GM12864 (cell line): ENCODE measurements at regions not wholly inside any gene's neighbourhood (a gene's known extent, or its start where the extent isn't known, plus 50 kb on each side); places are given as distances from the start of the nearest gene placed in this dataset.

Source experiments
- DNase-seq: peaks from one replicate; pipeline ENCODE4 v3.0.0-alpha.2; 2011; ENCODE audit warnings: low read depth
- H3K4me3 ChIP-seq: 2 replicates; pipeline ENCODE4 v1.5.1; 2011; ENCODE audit warnings: mild to moderate bottlenecking, low read depth, low read length, control low read depth
- TF ChIP-seq, protein P1 (sequence below): IDR thresholded peaks from 2 replicates; pipeline ENCODE4 v1.5.1; 2011; ENCODE audit warnings: low read depth, mild to moderate bottlenecking, moderate library complexity, low read length, control low read depth, inconsistent platforms; ENCODE audit errors: missing control alignments

DNA sequence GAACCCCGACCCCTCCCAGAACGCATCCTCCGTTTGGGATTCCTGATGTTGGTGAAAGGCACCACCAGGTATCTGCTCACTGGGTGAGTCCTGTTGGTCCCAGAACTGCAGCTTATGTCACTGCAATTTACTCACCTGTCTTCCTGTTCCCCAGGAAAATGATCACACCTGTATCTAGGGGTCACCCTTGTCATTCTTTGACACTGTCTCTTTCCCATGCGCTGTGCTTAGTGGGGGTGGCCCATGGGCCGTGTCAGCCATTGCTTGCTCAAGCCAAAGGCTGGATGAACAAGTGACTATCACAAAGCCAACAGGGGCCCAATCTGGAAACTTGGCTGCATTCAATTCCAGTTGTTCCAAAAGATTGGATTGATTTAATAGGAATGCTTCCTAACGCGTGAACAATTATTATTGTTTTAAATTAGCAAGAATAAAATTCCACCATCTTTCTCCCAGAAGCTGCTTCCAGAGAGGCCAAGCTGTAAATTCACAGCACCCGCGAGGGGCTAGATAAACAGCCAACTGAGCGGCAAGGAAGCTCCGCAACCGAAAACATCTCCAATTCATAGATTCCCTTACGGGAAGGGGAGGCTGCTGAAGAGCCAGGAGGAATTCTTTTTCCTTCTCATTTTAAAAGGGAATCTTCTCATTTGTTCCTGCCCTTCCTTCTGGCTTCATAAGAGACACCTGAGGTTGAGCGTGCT lies 134.8 kb upstream of the ZMIZ1 start:
- H3K4me3 ChIP-seq, result no peak overlapping the region
- TF ChIP-seq, protein P1, sequence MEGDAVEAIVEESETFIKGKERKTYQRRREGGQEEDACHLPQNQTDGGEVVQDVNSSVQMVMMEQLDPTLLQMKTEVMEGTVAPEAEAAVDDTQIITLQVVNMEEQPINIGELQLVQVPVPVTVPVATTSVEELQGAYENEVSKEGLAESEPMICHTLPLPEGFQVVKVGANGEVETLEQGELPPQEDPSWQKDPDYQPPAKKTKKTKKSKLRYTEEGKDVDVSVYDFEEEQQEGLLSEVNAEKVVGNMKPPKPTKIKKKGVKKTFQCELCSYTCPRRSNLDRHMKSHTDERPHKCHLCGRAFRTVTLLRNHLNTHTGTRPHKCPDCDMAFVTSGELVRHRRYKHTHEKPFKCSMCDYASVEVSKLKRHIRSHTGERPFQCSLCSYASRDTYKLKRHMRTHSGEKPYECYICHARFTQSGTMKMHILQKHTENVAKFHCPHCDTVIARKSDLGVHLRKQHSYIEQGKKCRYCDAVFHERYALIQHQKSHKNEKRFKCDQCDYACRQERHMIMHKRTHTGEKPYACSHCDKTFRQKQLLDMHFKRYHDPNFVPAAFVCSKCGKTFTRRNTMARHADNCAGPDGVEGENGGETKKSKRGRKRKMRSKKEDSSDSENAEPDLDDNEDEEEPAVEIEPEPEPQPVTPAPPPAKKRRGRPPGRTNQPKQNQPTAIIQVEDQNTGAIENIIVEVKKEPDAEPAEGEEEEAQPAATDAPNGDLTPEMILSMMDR, result no peak
- no peak for DNase-seq

DNA sequence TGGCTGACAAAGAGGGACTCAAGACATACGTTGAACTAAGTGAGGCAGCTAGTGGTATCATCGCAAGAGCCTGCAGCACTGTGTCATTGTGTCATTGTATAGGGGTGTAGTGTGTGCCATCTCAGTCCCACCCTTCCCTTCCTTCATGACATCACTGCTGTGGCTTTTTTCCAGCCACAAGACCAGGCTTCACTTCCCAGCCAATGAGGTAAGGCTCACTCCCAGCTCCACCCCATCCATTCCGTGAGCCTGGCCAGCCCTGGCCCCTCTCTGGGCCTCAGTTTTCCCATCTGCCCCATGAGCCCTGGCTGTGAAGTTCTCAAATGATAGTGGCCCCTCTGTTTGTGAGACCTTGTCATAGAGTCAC lies 134.3 kb upstream of the ZMIZ1 start:
- TF ChIP-seq, protein P1, result no peak
- H3K4me3 ChIP-seq, result no peak overlapping the region
- no peak for DNase-seq

DNA sequence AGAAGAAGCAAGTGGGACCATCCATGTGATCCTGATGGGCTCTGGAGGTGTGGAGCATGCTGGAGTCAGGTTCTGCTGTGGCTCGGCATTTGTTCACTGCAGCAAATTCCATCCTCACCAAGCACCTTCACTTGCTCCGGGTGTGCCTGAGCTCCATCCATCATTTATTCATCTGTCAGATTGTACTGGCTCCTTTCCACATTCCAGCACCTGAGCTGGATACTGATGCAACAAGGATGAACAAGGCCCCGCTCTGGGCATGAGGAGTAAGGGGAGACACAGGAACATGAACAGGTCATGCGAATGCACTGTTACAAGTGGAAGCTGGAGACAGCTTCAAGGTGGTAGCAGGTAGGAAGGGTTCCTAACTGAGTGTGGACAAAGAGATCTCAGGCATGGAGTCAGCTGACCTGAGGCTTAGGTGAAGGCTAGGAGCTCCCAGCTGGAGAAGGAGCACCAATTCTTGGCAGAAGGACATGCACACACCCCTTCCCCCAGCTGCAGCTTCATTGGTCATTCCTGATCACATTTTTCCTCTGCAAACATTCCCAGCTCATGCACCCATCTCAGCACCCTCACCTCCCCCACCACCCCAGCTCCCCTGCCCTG lies 133.7 kb upstream of the ZMIZ1 start:
- DNase-seq, result no peak
- H3K4me3 ChIP-seq, result no peak overlapping the region
- TF ChIP-seq, protein P1, result no peak

DNA sequence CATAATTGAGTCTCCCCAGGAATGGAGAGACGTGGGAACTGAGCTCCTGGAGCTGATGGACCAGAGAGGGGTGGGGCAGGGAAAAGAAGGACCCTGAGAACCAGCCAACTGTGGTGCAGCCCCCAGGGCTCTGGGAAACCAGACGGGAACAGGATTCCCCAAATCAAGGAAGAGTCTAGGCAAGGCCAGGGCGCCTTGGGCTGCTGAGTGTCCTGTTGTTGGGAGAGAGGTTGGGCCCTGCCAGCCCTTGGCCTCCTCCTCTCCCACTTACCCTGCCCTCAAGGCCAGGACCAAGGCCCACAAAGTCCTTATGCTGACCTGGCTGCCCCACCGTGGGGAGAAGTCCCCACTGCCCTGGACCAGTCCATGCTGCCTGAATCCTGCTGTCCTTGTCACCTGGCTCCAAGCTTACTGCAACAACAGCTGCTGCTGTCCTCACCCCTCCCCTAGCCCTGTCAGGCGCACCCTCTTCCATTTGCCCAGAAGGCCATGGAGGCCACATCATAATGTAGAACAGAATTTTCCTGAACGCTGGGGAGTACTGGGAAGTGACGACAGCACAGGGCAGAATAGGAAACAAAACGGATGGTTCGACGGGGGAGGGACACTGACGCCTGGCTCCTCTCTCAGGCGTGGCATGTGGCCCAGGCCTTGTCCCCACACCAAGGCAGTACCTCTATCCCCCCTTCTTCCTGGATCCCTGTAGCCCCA lies 132.9 kb upstream of the ZMIZ1 start:
- TF ChIP-seq, protein P1, result no peak
- DNase-seq, result no peak
- H3K4me3 ChIP-seq, result no peak overlapping the region

DNA sequence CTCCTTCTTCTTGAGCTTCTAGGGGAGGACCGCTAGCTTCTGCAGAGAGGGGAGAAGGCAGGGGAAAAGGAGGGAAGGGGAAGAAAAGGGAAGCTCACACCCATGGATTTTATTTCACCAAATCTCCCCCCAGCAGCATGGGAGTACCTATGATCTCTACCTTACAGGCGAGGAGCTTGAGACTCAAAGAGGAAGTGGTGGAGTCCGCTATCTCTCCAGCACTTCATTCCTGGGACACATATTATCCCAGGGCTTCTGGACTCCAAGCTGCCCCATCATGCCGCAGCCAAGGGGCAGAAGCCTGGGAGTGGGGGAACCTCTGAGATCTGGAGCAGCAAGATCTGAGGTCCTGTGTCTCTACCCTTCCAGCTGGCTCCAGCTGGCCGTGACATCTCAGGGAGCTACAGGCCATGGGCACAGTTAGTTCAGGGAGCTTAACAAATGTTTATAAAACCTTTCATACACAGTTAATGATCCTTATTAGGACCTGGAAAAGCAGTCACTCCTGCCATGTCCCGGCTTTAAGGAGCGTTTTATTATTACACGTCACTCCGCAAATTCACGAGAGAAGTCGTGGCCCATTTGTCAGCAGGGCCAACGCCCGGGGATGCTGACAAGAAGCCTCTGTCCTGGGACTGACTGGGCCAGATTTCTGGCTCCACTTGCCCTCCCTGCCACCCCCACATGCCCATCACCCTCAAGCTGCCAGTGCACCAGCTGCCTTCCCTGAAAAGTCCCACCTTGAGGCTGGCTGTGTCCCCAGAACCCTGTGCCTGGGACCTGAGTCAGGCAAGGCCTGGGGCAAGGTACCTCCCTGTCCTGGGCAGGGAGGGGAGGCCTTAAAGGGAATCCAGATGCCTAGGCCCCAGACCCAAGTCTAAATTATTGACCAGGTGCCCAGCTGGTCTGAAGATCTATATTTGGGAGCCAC lies 132.1 kb upstream of the ZMIZ1 start:
- no peak overlapping the region for H3K4me3 ChIP-seq
- DNase-seq, result no peak
- TF ChIP-seq, protein P1, result no peak

DNA sequence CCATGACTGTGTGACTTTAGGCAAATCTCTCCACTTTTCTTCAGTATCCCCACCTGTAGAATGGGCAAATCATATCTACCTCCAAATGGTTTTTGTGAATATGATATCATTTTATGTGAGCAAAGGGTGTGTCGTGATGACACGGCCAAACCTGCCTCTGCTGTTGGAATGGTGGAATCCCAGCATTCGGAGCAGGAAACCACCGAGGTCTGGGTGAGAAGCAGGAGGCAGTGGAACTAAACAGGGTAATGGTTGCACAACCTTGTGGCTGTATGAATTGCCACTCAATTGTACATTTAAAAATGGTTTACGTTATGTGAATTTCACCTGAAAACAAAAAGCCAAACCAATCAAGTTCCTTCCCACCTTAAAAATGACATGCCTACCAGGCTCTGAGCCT lies 131.4 kb upstream of the ZMIZ1 start:
- DNase-seq, result no peak
- TF ChIP-seq, protein P1, result no peak

More for the DNA sequence above, 131.4 kb upstream of the ZMIZ1 start:
- H3K4me3 ChIP-seq, result no peak overlapping the region
